K562 (cell line): ENCODE measurements at regions not wholly inside any gene's neighbourhood (a gene's known extent, or its start where the extent isn't known, plus 50 kb on each side); places are given as distances from the start of the nearest gene placed in this dataset.

Experiments used
- ATAC-seq: fragments of 200-7000 bp; cut with Tn5 transposase; 3 replicates; pipeline ENCODE4 v1.9.1; 2020; ENCODE audit warnings: moderate library complexity
- BruUV-seq: library from RNA; stranded (reverse); fragments of 400-500 nt; replicated peaks from 2 replicates; lab custom pipeline; 2021; lab: Mats Ljungman, UMichigan
- CTCF ChIA-PET: fragments of 300-600 bp; formaldehyde crosslinking; extraction: SDS; loops from one replicate; lab custom pipeline; 2021; ENCODE audit warnings: low intra/inter-chr PET ratio; lab: Yijun Ruan, JAX
- POLR2A ChIA-PET: fragments of 300-600, 350-650 bp; sonication (Branson Sonifier 250); formaldehyde crosslinking; extraction: SDS; loops from one replicate; lab custom pipeline; 2021; ENCODE audit warnings: antibody characterized with exemption, inconsistent platforms; lab: Yijun Ruan, JAX
- DNase-seq, 4 experiments: peaks; one replicate each; pipeline versions ENCODE4 v3.0.0 to v3.0.0-alpha.2; 2011 to 2018; ENCODE audit warnings: low spot score in 3 of 4, mixed read lengths in 3 of 4; ENCODE audit errors: extremely low read depth in 1 of 4
- FAIRE-seq: peaks from 2 replicates; lab custom pipeline; 2011; peaks lifted over from hg19 to GRCh38; lab: Jason Lieb, UNC
- H2AFZ ChIP-seq: 2 replicates; pipeline ENCODE4 v1.6.0; 2011; ENCODE audit warnings: low read depth, low read length, control low read depth, inconsistent platforms
- H3K27ac ChIP-seq: fragments of 200-600 bp; 3 replicates; pipeline ENCODE4 v1.8.0; 2011; ENCODE audit warnings: low read depth, mild to moderate bottlenecking, control low read depth, inconsistent platforms, low read length, moderate library complexity, mixed read lengths; ENCODE audit errors: extremely low read depth
- H3K27me3 ChIP-seq, 2 experiments: fragments of 300-600 bp in 1 of 2; 2 replicates in 1 of 2; 3 replicates in 1 of 2; pipeline versions ENCODE4 v1.6.0 to v1.8.0; 2011; ENCODE audit warnings: inconsistent platforms in 2 of 2, low read length in 2 of 2, mild to moderate bottlenecking in 1 of 2, mixed read lengths in 1 of 2, moderate library complexity in 1 of 2; ENCODE audit not compliant: control insufficient read depth in 2 of 2, insufficient read depth in 2 of 2
- H3K36me3 ChIP-seq: fragments of 300-600 bp; 3 replicates; pipeline ENCODE4 v1.8.0; 2011; ENCODE audit warnings: mild to moderate bottlenecking, low read length, inconsistent platforms; ENCODE audit not compliant: control insufficient read depth, insufficient read depth
- H3K4me1 ChIP-seq, 2 experiments: fragments of 200-600 bp in 1 of 2; replicated peaks in 1 of 2; 2 replicates in 1 of 2; 3 replicates in 1 of 2; pipeline versions ENCODE4 v1.5.1 to v1.8.0; 2011; ENCODE audit warnings: inconsistent platforms in 2 of 2, low read length in 2 of 2, mild to moderate bottlenecking in 1 of 2, mixed read lengths in 1 of 2, moderate library complexity in 1 of 2; ENCODE audit not compliant: control insufficient read depth in 2 of 2, insufficient read depth in 2 of 2
- H3K4me2 ChIP-seq: 2 replicates; pipeline ENCODE4 v1.6.1; 2011; ENCODE audit warnings: low read length, control low read depth, inconsistent platforms, mixed read lengths; ENCODE audit not compliant: insufficient read depth
- H3K4me3 ChIP-seq: fragments of 200-600 bp; sonication (generic), shearing (Covaris generic); 2 replicates; pipeline ENCODE4 v1.5.1; 2016; ENCODE audit warnings: control low read depth, inconsistent platforms
- H3K79me2 ChIP-seq: fragments of 200-600 bp; 3 replicates; pipeline ENCODE4 v1.8.0; 2011; ENCODE audit warnings: low read length, inconsistent platforms; ENCODE audit not compliant: control insufficient read depth, insufficient read depth
- H3K9ac ChIP-seq, 2 experiments: 2 replicates each; pipeline versions ENCODE4 v1.6.0 to v1.6.1; 2011; ENCODE audit warnings: low read depth in 2 of 2, low read length in 2 of 2, control low read depth in 1 of 2, inconsistent platforms in 1 of 2, mild to moderate bottlenecking in 1 of 2, mixed read lengths in 1 of 2; ENCODE audit not compliant: insufficient read depth in 1 of 2
- H3K9me1 ChIP-seq: one replicate; pipeline ENCODE4 v1.6.0; 2011; ENCODE audit warnings: inconsistent platforms, mild to moderate bottlenecking, low read length, moderate library complexity; ENCODE audit not compliant: control insufficient read depth, insufficient read depth
- H3K9me3 ChIP-seq: replicated peaks from 2 replicates; pipeline ENCODE4 v1.5.1; 2011; ENCODE audit warnings: low read depth, low read length, inconsistent platforms; ENCODE audit not compliant: control insufficient read depth, insufficient read depth
- H4K20me1 ChIP-seq: replicated peaks from 2 replicates; pipeline ENCODE4 v1.6.1; 2011; ENCODE audit warnings: low read length, inconsistent platforms, mixed read lengths; ENCODE audit not compliant: control insufficient read depth, insufficient read depth
- CEBPG ChIP-seq, 3 experiments: fragments of 200-800 bp in 1 of 3; sonication (Bioruptor generic) in 1 of 3; sonication (generic) in 1 of 3; formaldehyde crosslinking in 1 of 3; IDR thresholded peaks in 2 of 3; conservative IDR thresholded peaks in 1 of 3; 2 replicates each; pipeline versions ENCODE4 v1.6.1 to v1.8.0; 2016 to 2022; ENCODE audit warnings: missing compliant biosample characterization in 2 of 3, missing genetic modification characterization in 2 of 3, mild to moderate bottlenecking in 1 of 3, missing genetic modification reagents in 1 of 3
- EP400 ChIP-seq: fragments of 450-650 bp; IDR thresholded peaks from 2 replicates; pipeline ENCODE4 v1.6.1; 2017; ENCODE audit warnings: antibody characterized with exemption, mild to moderate bottlenecking, moderate library complexity
- HMGXB4 ChIP-seq: sonication (generic); formaldehyde crosslinking; IDR thresholded peaks from 2 replicates; pipeline ENCODE4 v1.8.1; 2023; ENCODE audit warnings: mild to moderate bottlenecking, missing genetic modification reagents
- HOMEZ ChIP-seq: fragments of 250-450 bp; sonication (Bioruptor Pico); IDR thresholded peaks from 2 replicates; pipeline ENCODE4 v1.4.0; 2020; ENCODE audit warnings: mild to moderate bottlenecking, moderate library complexity
- RNF2 ChIP-seq: sonication (generic); IDR thresholded peaks from 2 replicates; pipeline ENCODE4 v1.6.1; 2016
- UBTF ChIP-seq, 2 experiments: IDR thresholded peaks; 2 replicates each; pipeline ENCODE4 v1.6.1; 2012; ENCODE audit warnings: improper control_type of control experiment in 2 of 2, low read depth in 2 of 2, low read length in 2 of 2, borderline replicate concordance in 1 of 2
- ZNF354B ChIP-seq: fragments of 250-450 bp; sonication (Bioruptor Pico); IDR thresholded peaks from 2 replicates; pipeline ENCODE4 v1.4.0; 2020
- WGBS: fragments of 100-300 bp; shearing (Covaris generic); methylation state at CpG from one replicate; pipeline ENCODE4 v1.1.6; 2016; ENCODE audit warnings: low coverage, mixed read lengths; ENCODE audit not compliant: insufficient coverage; ENCODE audit errors: missing lambda C conversion rate; 5-methylcytosine and 5-hydroxymethylcytosine counted together
- in situ Hi-C: fragments of 300-500 bp; cut with MboI; formaldehyde crosslinking; loops from 4 replicates; pipeline ENCODE4 v1.15.0; 2018; ENCODE audit warnings: inconsistent platforms, mixed read lengths
- intact Hi-C: fragments of 100-400 bp; cut with micrococcal nuclease; formaldehyde crosslinking; loops from 2 replicates; pipeline ENCODE4 v1.14.2; 2022

- no peak for TF ChIP-seq HMGXB4 (CRISPR knock-in tag)
Observed at GRCh38 chr2:104762031-104762430, 91.9 kb upstream of the POU3F3 start (continued).

GRCh38 chr2:104766683-104767082 is 87.2 kb upstream of the POU3F3 start:
- intact Hi-C loops: no loop called here
- no peak for FAIRE-seq
- no peak for TF ChIP-seq HOMEZ (CRISPR knock-in tag)
- no peak for TF ChIP-seq CEBPG (CRISPR knock-in tag; IDR thresholded peaks at IDR 0.05)
- TF ChIP-seq CEBPG (tag; conservative IDR thresholded peaks at IDR 0.05 in 1 of 2, IDR thresholded peaks at IDR 0.05 in 1 of 2): no peak
- TF ChIP-seq RNF2: no peak
- no peak for TF ChIP-seq EP400
- no peak for TF ChIP-seq UBTF (IDR thresholded peaks at IDR 0.05; ENCODE audit: borderline replicate concordance in 1 of 2, low read depth in 2 of 2, low read length in 2 of 2)
- TF ChIP-seq ZNF354B (CRISPR knock-in tag): no peak
- TF ChIP-seq, all 486 proteins: peak for 0
- Histone ChIP-seq H3K79me2 (no peaks in the 10 kb centered on the region), H3K27me3 (no peaks in the 10 kb centered on the region), H3K4me2 (no peak overlapping the region), H2AFZ (no peak overlapping the region), H3K9ac (no peak overlapping the region), H3K27ac (no peak overlapping the region), H3K9me1 (no peaks in the 10 kb centered on the region), H3K9me3 (no peaks in the 10 kb centered on the region), H3K4me3 (no peak overlapping the region), H3K36me3 (no peaks in the 10 kb centered on the region), H4K20me1 (no peaks in the 10 kb centered on the region), H3K4me1 (no peaks in the 10 kb centered on the region)
- no TSS peak for BruUV-seq
- WGBS: 0% methylated on average over 10 of the region's 10 CpGs
- ATAC-seq (no peak), DNase-seq (no peak)
- POLR2A ChIA-PET: no interaction called here
- CTCF ChIA-PET: interaction anchor here (0.6 kb wide), 1 partner anchor 11 kb away, joined by 3 read pairs; no protein-coding TSS in a partner anchor
- in situ Hi-C loops: no loop called here
